ENCODE measurements at regions not wholly inside any gene's neighbourhood (a gene's known extent, or its start where the extent isn't known, plus 50 kb on each side); places are given as distances from the start of the nearest gene placed in this dataset.

GRCh38 chrX:114038358-114038757 lies 545.5 kb upstream of the HTR2C start:
- H2AFZ ChIP-seq (ENCODE audit: low read depth, low read length), result no peak overlapping the region
- ChIA-PET CTCF (ENCODE audit: low intra/inter-chr PET ratio) (no interaction called here), POLR2A (no interaction called here)
- H3K4me1 ChIP-seq (replicated peaks in 1 of 2; ENCODE audit: control insufficient read depth in 2 of 2, insufficient read depth in 2 of 2, low read length in 2 of 2), result peaks cover 3 to 18% of the 10 kb centered on the region in 2 experiments; a peak in 4 of 5 replicates
- in situ Hi-C loops (cut with MboI), result no loop called here
- no peak overlapping the region; the same call in 2 of the 3 replicates for H3K27ac ChIP-seq (ENCODE audit: extremely low read depth, low read depth, low read length)
- no peak overlapping the region for H3K9ac ChIP-seq (ENCODE audit: insufficient read depth in 1 of 2, low read depth in 2 of 2, low read length in 2 of 2)
- FAIRE-seq (no peak), DNase-seq (ENCODE audit: extremely low read depth in 1 of 4, low spot score in 3 of 4) (peak in 2 of 4 experiments; percentile 11 to 54), ATAC-seq (peak; percentile 53)
- no peaks in the 10 kb centered on the region for H3K9me1 ChIP-seq (ENCODE audit: control insufficient read depth, insufficient read depth, low read length)
- intact Hi-C loops (cut with micrococcal nuclease), result loop anchor here (1.0 kb wide), 1 partner anchor 37 kb away; no protein-coding TSS in a partner anchor
- no peak overlapping the region for H3K4me3 ChIP-seq
- H3K4me2 ChIP-seq (ENCODE audit: insufficient read depth, low read length), result no peak overlapping the region
- 0% methylated on average over 1 of the region's 1 CpG for WGBS (ENCODE audit: insufficient coverage, low coverage, missing lambda C conversion rate)
- no TSS peak for BruUV-seq (replicated peaks)
- H3K79me2 ChIP-seq (ENCODE audit: control insufficient read depth, insufficient read depth, low read length), result peaks cover 64% of the 10 kb centered on the region
- no peaks in the 10 kb centered on the region for H3K27me3 ChIP-seq (ENCODE audit: control insufficient read depth in 2 of 2, insufficient read depth in 2 of 2, low read length in 2 of 2)
- H3K9me3 ChIP-seq (replicated peaks; ENCODE audit: control insufficient read depth, insufficient read depth, low read depth, low read length), result no peaks in the 10 kb centered on the region
- H4K20me1 ChIP-seq (replicated peaks; ENCODE audit: control insufficient read depth, insufficient read depth, low read length), result no peaks in the 10 kb centered on the region
- H3K36me3 ChIP-seq (ENCODE audit: control insufficient read depth, insufficient read depth, low read length), result peaks cover 22% of the 10 kb centered on the region; the same call in 1 of the 3 replicates
- TF ChIP-seq SNAPC5 (CRISPR knock-in tag; IDR thresholded peaks at IDR 0.05), result no peak
- 0 out of 2 replicates have a peak, but pooled peaks have one; percentile 37 for TF ChIP-seq SMARCE1 (IDR thresholded peaks at IDR 0.05)
- TF ChIP-seq ZNF347 (CRISPR knock-in tag; IDR thresholded peaks at IDR 0.05; ENCODE audit: low read depth), result no peak
- TF ChIP-seq ARID1B (IDR thresholded peaks at IDR 0.05), result peak; percentile 56; the same call in 1 of the 2 replicates
- peak; percentile 41; the same call in 1 of the 2 replicates for TF ChIP-seq ZNF384 (IDR thresholded peaks at IDR 0.05; ENCODE audit: low read depth, low read length)
- TF ChIP-seq GABPB1 (CRISPR knock-in tag; IDR thresholded peaks at IDR 0.05), result no peak
- 0 out of 2 replicates have a peak, but pooled peaks have one; percentile 20 for TF ChIP-seq GATA2 (CRISPR knock-in tag; IDR thresholded peaks at IDR 0.05)
- TF ChIP-seq CBFA2T3 (IDR thresholded peaks at IDR 0.05), result peak; percentile 81
- TF ChIP-seq SOX6 (IDR thresholded peaks at IDR 0.05), result 0 out of 2 replicates have a peak, but pooled peaks have one; percentile 60
- TF ChIP-seq ZEB2 (IDR thresholded peaks at IDR 0.05), result peak; percentile 60; the same call in 1 of the 2 replicates
- TF ChIP-seq TAL1 (IDR thresholded peaks at IDR 0.05), result peak; percentile 55
- TF ChIP-seq NBN (IDR thresholded peaks at IDR 0.05; ENCODE audit: low read depth), result 0 out of 2 replicates have a peak, but pooled peaks have one; percentile 23
- peak in 1 of 2 experiments; percentile 68; a peak in 1 of 4 replicates for TF ChIP-seq MLLT1 (IDR thresholded peaks at IDR 0.05)
- no peak for TF ChIP-seq TFE3 (CRISPR knock-in tag; IDR thresholded peaks at IDR 0.05)
- peak; percentile 63; the same call in 1 of the 2 replicates for TF ChIP-seq CBFA2T2 (conservative IDR thresholded peaks at IDR 0.05)
- TF ChIP-seq HDAC3 (IDR thresholded peaks at IDR 0.05; ENCODE audit: borderline replicate concordance, partially characterized antibody), result no peak
- no peak for TF ChIP-seq MAFK (IDR thresholded peaks at IDR 0.05; ENCODE audit: low read length)
- TF ChIP-seq TEAD4 (IDR thresholded peaks at IDR 0.05; ENCODE audit: low read length), result peak; percentile 84
- TF ChIP-seq TEAD4 (CRISPR knock-in tag; IDR thresholded peaks at IDR 0.05; ENCODE audit: borderline replicate concordance), result no peak
- TF ChIP-seq FOSL1 (tag; conservative IDR thresholded peaks at IDR 0.05), result no peak
- peak; percentile 56; the same call in 1 of the 2 replicates for TF ChIP-seq CTBP1 (IDR thresholded peaks at IDR 0.05; ENCODE audit: borderline replicate concordance)
- 0 out of 4 replicates have a peak, but pooled peaks of 1 of the 2 experiments have one; percentile 48 for TF ChIP-seq HDAC1 (IDR thresholded peaks at IDR 0.05)
- 0 out of 2 replicates have a peak, but pooled peaks have one; percentile 4 for TF ChIP-seq NCOR1 (IDR thresholded peaks at IDR 0.05)
- peak; percentile 34; the same call in 1 of the 2 replicates for TF ChIP-seq EP300 (IDR thresholded peaks at IDR 0.05; ENCODE audit: low read length)

Measured in K562 (cell line).